Body of pancreas (tissue), 4 donors: ENCODE measurements at regions not wholly inside any gene's neighbourhood (a gene's known extent, or its start where the extent isn't known, plus 50 kb on each side); places are given as distances from the start of the nearest gene placed in this dataset.

ENCODE experiments used
- ATAC-seq: fragments of 150-250 bp; one replicate; pipeline ENCODE4 v1.9.1; 2016
- DNase-seq, 4 donors: peaks; one replicate each; pipeline ENCODE4 v3.0.0-alpha.2; 2019
- H3K27ac ChIP-seq, 4 donors: fragments of 200-600 bp; sonication (generic); 1 replicate in 3 of 4; 2 replicates in 1 of 4; pipeline versions ENCODE4 v1.5.1 to v1.6.1; 2016 to 2019; ENCODE audit warnings: mild to moderate bottlenecking in 1 of 4, mixed read lengths in 1 of 4, moderate library complexity in 1 of 4
- H3K27me3 ChIP-seq, 2 donors: fragments of 200-600 bp; sonication (generic); one replicate each; pipeline ENCODE4 v1.6.0; 2016; ENCODE audit warnings: mild to moderate bottlenecking in 1 of 2
- H3K36me3 ChIP-seq, 2 donors: fragments of 200-600 bp; sonication (generic); replicated peaks in 1 of 2; 2 replicates each; pipeline ENCODE4 v1.5.1; 2016; ENCODE audit warnings: low read depth in 2 of 2; ENCODE audit not compliant: insufficient read depth in 1 of 2
- H3K4me1 ChIP-seq: fragments of 200-600 bp; sonication (generic); one replicate; pipeline ENCODE4 v1.6.0; 2016
- H3K4me3 ChIP-seq, 2 donors: fragments of 200-600 bp; sonication (generic); 1 replicate in 1 of 2; 2 replicates in 1 of 2; pipeline ENCODE4 v1.5.1; 2016 to 2019
- H3K9me3 ChIP-seq, 3 donors: fragments of 200-600 bp; sonication (generic); 1 replicate in 2 of 3; 2 replicates in 1 of 3; pipeline ENCODE4 v1.5.1; 2016
- POLR2A ChIP-seq, 3 donors: fragments of 450-650 bp; IDR thresholded peaks; one replicate each; pipeline ENCODE4 v1.6.1; 2016; ENCODE audit warnings: antibody characterized with exemption in 3 of 3, mild to moderate bottlenecking in 2 of 3
- WGBS, 2 donors: methylation state at CpG; one replicate each; pipeline ENCODE4 v1.1.5; 2017; 5-methylcytosine and 5-hydroxymethylcytosine counted together
- intact Hi-C: fragments of 100-400 bp; cut with DNase I; formaldehyde crosslinking; loops from one replicate; pipeline ENCODE4 v1.15.1; 2023
- TF ChIP-seq, protein P1 (sequence below), 7 experiments: fragments of 450-650 bp in 4 of 7; fragments of 200-600 bp in 3 of 7; sonication (generic) in 3 of 7; IDR thresholded peaks; one replicate each; pipeline ENCODE4 v1.5.1; 2016 to 2019; ENCODE audit warnings: antibody characterized with exemption in 7 of 7

DNA sequence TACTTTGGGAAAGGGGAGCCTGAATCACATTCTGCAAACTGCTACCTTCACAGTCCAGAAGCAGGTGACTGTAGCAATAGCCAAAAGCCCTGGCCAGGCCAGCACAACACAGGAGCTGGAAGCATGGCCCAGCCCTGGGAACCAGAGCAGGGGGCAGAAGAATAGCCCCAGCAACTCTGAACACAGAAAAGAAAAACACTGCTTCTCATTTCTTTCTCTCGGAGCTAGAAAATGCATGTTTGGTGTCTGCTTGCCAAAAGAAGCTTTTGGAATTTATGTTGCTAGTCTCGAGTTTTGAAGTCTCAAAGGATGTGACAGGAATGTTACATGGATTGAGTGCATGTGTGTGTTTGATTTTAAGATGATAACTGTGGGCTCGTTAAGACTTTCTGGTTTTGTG lies 79.8 kb upstream of the SCAF8 start:
- Histone ChIP-seq H3K9me3 (no peaks in the 10 kb centered on the region), H3K4me1 (peaks cover 23% of the 10 kb centered on the region), H3K27me3 (no peaks in the 10 kb centered on the region), H3K27ac (peak overlapping the region in 2 of 4 donors; percentile 50 to 62), H3K4me3 (no peak overlapping the region), H3K36me3 (no peaks in the 10 kb centered on the region)
- DNase-seq = no peak
- 47 to 52% methylated on average over 3 of the region's 3 CpGs for WGBS, 2 donors
- no peak for ATAC-seq
- TF ChIP-seq, protein P1, sequence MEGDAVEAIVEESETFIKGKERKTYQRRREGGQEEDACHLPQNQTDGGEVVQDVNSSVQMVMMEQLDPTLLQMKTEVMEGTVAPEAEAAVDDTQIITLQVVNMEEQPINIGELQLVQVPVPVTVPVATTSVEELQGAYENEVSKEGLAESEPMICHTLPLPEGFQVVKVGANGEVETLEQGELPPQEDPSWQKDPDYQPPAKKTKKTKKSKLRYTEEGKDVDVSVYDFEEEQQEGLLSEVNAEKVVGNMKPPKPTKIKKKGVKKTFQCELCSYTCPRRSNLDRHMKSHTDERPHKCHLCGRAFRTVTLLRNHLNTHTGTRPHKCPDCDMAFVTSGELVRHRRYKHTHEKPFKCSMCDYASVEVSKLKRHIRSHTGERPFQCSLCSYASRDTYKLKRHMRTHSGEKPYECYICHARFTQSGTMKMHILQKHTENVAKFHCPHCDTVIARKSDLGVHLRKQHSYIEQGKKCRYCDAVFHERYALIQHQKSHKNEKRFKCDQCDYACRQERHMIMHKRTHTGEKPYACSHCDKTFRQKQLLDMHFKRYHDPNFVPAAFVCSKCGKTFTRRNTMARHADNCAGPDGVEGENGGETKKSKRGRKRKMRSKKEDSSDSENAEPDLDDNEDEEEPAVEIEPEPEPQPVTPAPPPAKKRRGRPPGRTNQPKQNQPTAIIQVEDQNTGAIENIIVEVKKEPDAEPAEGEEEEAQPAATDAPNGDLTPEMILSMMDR (IDR thresholded peaks at IDR 0.05) = no peak
- TF ChIP-seq POLR2A (IDR thresholded peaks at IDR 0.05) = no peak
- intact Hi-C loops = no loop called here

DNA sequence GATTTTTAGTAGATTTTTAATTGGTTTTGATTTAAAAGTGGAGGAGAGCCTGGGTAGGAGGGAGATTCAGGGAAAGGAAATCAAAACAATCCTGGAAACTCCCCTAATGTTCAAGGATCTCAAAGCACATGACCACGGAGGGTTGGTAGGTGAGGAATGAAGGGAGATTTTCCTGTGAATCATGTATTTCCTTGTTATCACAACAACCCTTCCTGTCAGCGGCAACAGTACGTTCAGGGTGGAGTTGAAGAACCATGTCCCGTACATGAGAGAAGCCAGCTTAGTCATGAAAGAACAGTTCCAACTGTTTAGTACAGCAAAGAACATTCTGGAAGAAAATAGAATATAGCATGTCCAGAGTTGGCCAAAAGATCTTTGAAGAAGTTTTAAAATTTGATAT lies 79.4 kb upstream of the SCAF8 start:
- Histone ChIP-seq H3K27me3 (no peaks in the 10 kb centered on the region), H3K4me1 (peaks cover 23% of the 10 kb centered on the region), H3K4me3 (no peak overlapping the region), H3K27ac (peak overlapping the region in 2 of 4 donors; percentile 50 to 62), H3K9me3 (no peaks in the 10 kb centered on the region), H3K36me3 (no peaks in the 10 kb centered on the region)
- DNase-seq = peak in 3 of 4 donors; percentile 13 to 38 (median 22)
- ATAC-seq = peak; percentile 74
- WGBS, 2 donors = 49 to 57% methylated on average over 4 of the region's 4 CpGs
- TF ChIP-seq, protein P1 (IDR thresholded peaks at IDR 0.05) = no peak
- TF ChIP-seq POLR2A (IDR thresholded peaks at IDR 0.05) = peak in 1 of 3 donors; percentile 40
- intact Hi-C loops = no loop called here

DNA sequence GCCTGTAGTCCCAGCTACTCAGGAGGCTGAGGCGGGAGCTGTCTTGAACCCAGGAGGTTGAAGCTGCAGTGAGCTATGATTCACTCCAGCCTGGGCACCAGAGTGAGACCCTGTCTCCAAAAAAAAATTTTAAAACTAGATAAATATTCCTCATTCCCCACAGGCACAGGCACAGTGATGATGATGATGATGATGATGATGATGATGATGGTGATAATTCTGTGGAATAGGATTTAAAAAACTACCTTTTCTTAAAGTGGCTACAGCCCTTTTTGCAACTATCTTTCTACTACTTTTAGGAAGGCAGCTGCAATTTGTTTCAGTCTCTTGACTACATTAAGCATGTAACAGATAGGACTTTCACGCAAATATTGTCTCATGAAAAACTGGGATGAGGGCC lies 76.6 kb upstream of the SCAF8 start:
- 96 to 100% methylated on average over 2 of the region's 2 CpGs for WGBS, 2 donors
- TF ChIP-seq, protein P1 (IDR thresholded peaks at IDR 0.05) = no peak
- no peak for TF ChIP-seq POLR2A (IDR thresholded peaks at IDR 0.05)
- Histone ChIP-seq H3K9me3 (no peaks in the 10 kb centered on the region), H3K4me1 (peaks cover 6% of the 10 kb centered on the region), H3K27ac (no peak overlapping the region), H3K27me3 (no peaks in the 10 kb centered on the region), H3K4me3 (no peak overlapping the region), H3K36me3 (no peaks in the 10 kb centered on the region)
- ATAC-seq = no peak
- no peak for DNase-seq
- intact Hi-C loops = no loop called here

DNA sequence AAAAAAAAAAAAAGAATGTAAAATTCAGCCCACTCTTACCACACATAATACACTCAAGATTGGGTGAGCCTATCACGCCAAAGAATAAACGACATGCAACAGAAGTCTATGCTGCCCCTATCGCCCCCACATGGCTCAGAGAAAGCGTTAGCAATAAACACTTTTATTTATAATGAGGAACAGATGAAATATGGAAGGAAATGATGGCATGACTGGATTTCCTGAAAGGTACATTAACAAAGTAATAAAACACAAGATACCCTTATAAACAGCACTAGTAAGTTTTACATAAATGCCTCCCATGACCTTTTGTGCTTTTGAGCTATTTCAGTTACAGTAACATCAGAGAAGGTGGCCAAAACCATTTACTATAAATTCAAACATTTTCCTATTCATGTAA lies 71.4 kb upstream of the SCAF8 start:
- 57 to 69% methylated on average over 4 of the region's 4 CpGs for WGBS, 2 donors
- intact Hi-C loops = no loop called here
- TF ChIP-seq, protein P1 (IDR thresholded peaks at IDR 0.05) = no peak
- TF ChIP-seq POLR2A (IDR thresholded peaks at IDR 0.05) = no peak
- no peaks in the 10 kb centered on the region for H3K4me1 ChIP-seq
- no peaks in the 10 kb centered on the region for H3K27me3 ChIP-seq
- no peaks in the 10 kb centered on the region for H3K9me3 ChIP-seq
- no peak overlapping the region for H3K27ac ChIP-seq
- no peak overlapping the region for H3K4me3 ChIP-seq
- no peaks in the 10 kb centered on the region for H3K36me3 ChIP-seq
- ATAC-seq = no peak
- no peak for DNase-seq

DNA sequence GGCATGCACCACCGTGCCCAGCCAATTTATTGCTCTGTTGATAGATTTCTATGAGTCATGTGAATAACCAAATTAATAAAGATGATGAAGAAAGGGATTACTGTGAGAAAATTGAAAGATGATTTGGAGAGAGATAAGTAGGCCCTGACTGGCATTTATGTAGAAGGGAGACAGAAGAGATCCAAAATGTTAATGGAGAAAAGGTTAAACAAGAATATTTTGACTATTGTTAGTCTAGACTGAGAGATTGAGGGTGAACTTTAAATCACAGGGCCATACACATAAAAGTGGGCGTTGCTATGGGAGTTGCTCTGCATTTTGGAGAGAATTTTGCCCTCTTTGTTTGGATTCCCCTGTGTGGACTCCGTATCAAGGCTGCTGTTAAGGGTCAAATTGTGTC lies 68.9 kb upstream of the SCAF8 start:
- Histone ChIP-seq H3K4me3 (no peak overlapping the region), H3K9me3 (no peaks in the 10 kb centered on the region), H3K27me3 (no peaks in the 10 kb centered on the region), H3K36me3 (no peaks in the 10 kb centered on the region), H3K4me1 (no peaks in the 10 kb centered on the region), H3K27ac (no peak overlapping the region)
- ATAC-seq (no peak), DNase-seq (no peak)
- TF ChIP-seq POLR2A (IDR thresholded peaks at IDR 0.05) = no peak
- TF ChIP-seq, protein P1 (IDR thresholded peaks at IDR 0.05) = no peak
- 90 to 94% methylated on average over 3 of the region's 3 CpGs for WGBS, 2 donors
- intact Hi-C loops = no loop called here
